ENCODE measurements at regions not wholly inside any gene's neighbourhood (a gene's known extent, or its start where the extent isn't known, plus 50 kb on each side); places are given as distances from the start of the nearest gene placed in this dataset.

DNA sequence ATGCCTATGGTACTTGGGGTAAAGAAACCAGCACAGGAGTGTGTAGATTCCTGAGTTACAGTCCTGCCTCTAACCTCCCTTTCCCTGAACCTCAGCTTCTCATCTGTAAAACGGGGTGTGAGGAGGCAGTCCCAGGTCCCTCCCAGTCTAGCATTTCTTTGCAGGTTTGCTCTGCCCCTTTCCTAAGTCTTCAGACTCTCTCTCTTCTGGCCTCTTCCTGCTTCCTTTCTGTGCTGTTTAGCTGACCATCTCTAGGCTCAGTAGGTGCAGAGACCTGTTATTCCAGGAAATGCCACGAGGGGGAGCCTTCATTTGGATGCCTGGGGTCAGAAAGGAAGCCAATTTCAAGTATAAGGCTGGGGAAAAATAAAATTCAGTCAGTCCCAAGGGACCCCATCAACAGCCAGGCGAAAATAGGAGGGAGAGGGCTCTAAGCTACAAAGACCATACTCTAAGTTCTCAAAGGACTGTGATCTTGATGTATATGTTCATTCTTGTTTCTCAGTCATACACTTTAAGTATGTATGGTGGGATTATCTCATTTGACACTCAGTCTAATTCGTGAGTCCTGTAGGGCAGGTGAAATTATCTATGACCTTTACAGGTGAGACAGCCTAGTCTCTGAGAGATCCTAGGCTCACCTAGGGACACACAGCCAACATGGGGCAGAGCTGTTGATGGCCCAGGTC is 89.1 kb downstream of the NCR2 start:
- Histone ChIP-seq H3K4me1 (ENCODE audit: insufficient read depth, low read length) (peaks cover 15% of the 10 kb centered on the region; the same call in 1 of the 2 replicates), H2AFZ (ENCODE audit: low read length) (no peak overlapping the region), H3K4me2 (ENCODE audit: low read length) (peak overlapping the region; percentile 19; the same call in 1 of the 2 replicates), H4K20me1 (ENCODE audit: low read length) (no peaks in the 10 kb centered on the region), H3K9me3 (ENCODE audit: low read length) (no peaks in the 10 kb centered on the region), H3K9ac (ENCODE audit: low read length) (no peak overlapping the region), H3K4me3 (ENCODE audit: low read length) (no peak overlapping the region), H3K27me3 (ENCODE audit: low read length) (peaks cover 23% of the 10 kb centered on the region), H3K79me2 (ENCODE audit: low read length) (no peaks in the 10 kb centered on the region), H3K9me2 (replicated peaks; ENCODE audit: low read length) (no peaks in the 10 kb centered on the region), H3K36me3 (ENCODE audit: low read depth, low read length) (no peaks in the 10 kb centered on the region; the same call in 1 of the 2 replicates), H3F3A (ENCODE audit: low read length, unreplicated experiment) (no peaks in the 10 kb centered on the region), H3K27ac (ENCODE audit: low read length) (no peak overlapping the region)
- no TSS peak for BruUV-seq (replicated peaks)
- peak; percentile 64 for ATAC-seq
- intact Hi-C loops (cut with micrococcal nuclease) = loop anchor here (1.0 kb wide), 1 partner anchor 259 kb away; no protein-coding TSS in a partner anchor
- peak; percentile 89 for DNase-seq
- ChIA-PET CTCF (interaction anchor here (0.6 kb wide), 1 partner anchor 161 kb away, joined by 3 read pairs; no protein-coding TSS in a partner anchor), POLR2A (ENCODE audit: unreplicated experiment) (no interaction called here)
- TF ChIP-seq EZH2phosphoT487 (IDR thresholded peaks at IDR 0.05; ENCODE audit: borderline replicate concordance, low read length) = no peak
- TF ChIP-seq, protein P1, sequence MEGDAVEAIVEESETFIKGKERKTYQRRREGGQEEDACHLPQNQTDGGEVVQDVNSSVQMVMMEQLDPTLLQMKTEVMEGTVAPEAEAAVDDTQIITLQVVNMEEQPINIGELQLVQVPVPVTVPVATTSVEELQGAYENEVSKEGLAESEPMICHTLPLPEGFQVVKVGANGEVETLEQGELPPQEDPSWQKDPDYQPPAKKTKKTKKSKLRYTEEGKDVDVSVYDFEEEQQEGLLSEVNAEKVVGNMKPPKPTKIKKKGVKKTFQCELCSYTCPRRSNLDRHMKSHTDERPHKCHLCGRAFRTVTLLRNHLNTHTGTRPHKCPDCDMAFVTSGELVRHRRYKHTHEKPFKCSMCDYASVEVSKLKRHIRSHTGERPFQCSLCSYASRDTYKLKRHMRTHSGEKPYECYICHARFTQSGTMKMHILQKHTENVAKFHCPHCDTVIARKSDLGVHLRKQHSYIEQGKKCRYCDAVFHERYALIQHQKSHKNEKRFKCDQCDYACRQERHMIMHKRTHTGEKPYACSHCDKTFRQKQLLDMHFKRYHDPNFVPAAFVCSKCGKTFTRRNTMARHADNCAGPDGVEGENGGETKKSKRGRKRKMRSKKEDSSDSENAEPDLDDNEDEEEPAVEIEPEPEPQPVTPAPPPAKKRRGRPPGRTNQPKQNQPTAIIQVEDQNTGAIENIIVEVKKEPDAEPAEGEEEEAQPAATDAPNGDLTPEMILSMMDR (conservative IDR thresholded peaks at IDR 0.05; ENCODE audit: low read depth, low read length) = peak; percentile 88

GRCh38 chr6:41425511-41425910 is 90.1 kb downstream of the NCR2 start:
- Histone ChIP-seq H3K4me3 (ENCODE audit: low read length) (no peak overlapping the region), H3K36me3 (ENCODE audit: low read depth, low read length) (no peaks in the 10 kb centered on the region), H3K27ac (ENCODE audit: low read length) (no peak overlapping the region), H3K9me3 (ENCODE audit: low read length) (no peaks in the 10 kb centered on the region), H4K20me1 (ENCODE audit: low read length) (no peaks in the 10 kb centered on the region), H2AFZ (ENCODE audit: low read length) (no peak overlapping the region), H3K27me3 (ENCODE audit: low read length) (peaks cover 14% of the 10 kb centered on the region), H3K4me2 (ENCODE audit: low read length) (no peak overlapping the region), H3K4me1 (ENCODE audit: insufficient read depth, low read length) (peaks cover 16% of the 10 kb centered on the region; the same call in 1 of the 2 replicates), H3K9ac (ENCODE audit: low read length) (no peak overlapping the region), H3K9me2 (replicated peaks; ENCODE audit: low read length) (no peaks in the 10 kb centered on the region), H3K79me2 (ENCODE audit: low read length) (no peaks in the 10 kb centered on the region), H3F3A (ENCODE audit: low read length, unreplicated experiment) (no peaks in the 10 kb centered on the region)
- DNase-seq (no peak), ATAC-seq (no peak)
- intact Hi-C loops (cut with micrococcal nuclease) = no loop called here
- no TSS peak for BruUV-seq (replicated peaks)
- CTCF ChIA-PET = no interaction called here
- POLR2A ChIA-PET (ENCODE audit: unreplicated experiment) = no interaction called here
- TF ChIP-seq EZH2phosphoT487 (IDR thresholded peaks at IDR 0.05; ENCODE audit: borderline replicate concordance, low read length) (no peak), EZH2 (IDR thresholded peaks at IDR 0.05; ENCODE audit: low read length, unreplicated experiment) (no peak)
- TF ChIP-seq, protein P1 (conservative IDR thresholded peaks at IDR 0.05; ENCODE audit: low read depth, low read length) = no peak

- no TSS peak for BruUV-seq (replicated peaks)
- Histone ChIP-seq H3K27me3 (ENCODE audit: low read length) (peaks cover 6% of the 10 kb centered on the region), H3K9me3 (ENCODE audit: low read length) (no peaks in the 10 kb centered on the region), H3K9ac (ENCODE audit: low read length) (no peak overlapping the region), H4K20me1 (ENCODE audit: low read length) (no peaks in the 10 kb centered on the region), H3K27ac (ENCODE audit: low read length) (no peak overlapping the region), H3K36me3 (ENCODE audit: low read depth, low read length) (no peaks in the 10 kb centered on the region), H3K4me3 (ENCODE audit: low read length) (no peak overlapping the region), H3K9me2 (replicated peaks; ENCODE audit: low read length) (no peaks in the 10 kb centered on the region), H3F3A (ENCODE audit: low read length, unreplicated experiment) (no peaks in the 10 kb centered on the region), H3K79me2 (ENCODE audit: low read length) (no peaks in the 10 kb centered on the region), H2AFZ (ENCODE audit: low read length) (no peak overlapping the region), H3K4me1 (ENCODE audit: insufficient read depth, low read length) (peaks cover 23% of the 10 kb centered on the region; the same call in 1 of the 2 replicates), H3K4me2 (ENCODE audit: low read length) (no peak overlapping the region)
- intact Hi-C loops (cut with micrococcal nuclease) = no loop called here
- CTCF ChIA-PET = no interaction called here
- TF ChIP-seq EZH2phosphoT487 (IDR thresholded peaks at IDR 0.05; ENCODE audit: borderline replicate concordance, low read length) = no peak
- TF ChIP-seq, protein P1 (conservative IDR thresholded peaks at IDR 0.05; ENCODE audit: low read depth, low read length) = no peak
- no peak for TF ChIP-seq EZH2 (IDR thresholded peaks at IDR 0.05; ENCODE audit: low read length, unreplicated experiment)
- ATAC-seq (no peak), DNase-seq (no peak)
- POLR2A ChIA-PET (ENCODE audit: unreplicated experiment) = no interaction called here
These were observed 91.0 kb downstream of the NCR2 start for GRCh38 chr6:41426438-41426851.

All from PC-3 (cell line).